GM19468 (cell line): ENCODE measurements at regions not wholly inside any gene's neighbourhood (a gene's known extent, or its start where the extent isn't known, plus 50 kb on each side); places are given as distances from the start of the nearest gene placed in this dataset.
"Not testable (repeated sequence)": the region's sequence is repeated elsewhere in the genome, so short reads cannot be mapped to it uniquely, and the experiment has no call there.

ENCODE experiments used
- ATAC-seq: cut with Tn5 transposase; IDR thresholded peaks from one replicate; pipeline ENCODE4 v1.9.1; 2021; ENCODE audit warnings: mild to moderate bottlenecking, moderate library complexity, moderate number of reproducible peaks; ENCODE audit not compliant: unreplicated experiment; ENCODE audit errors: extremely low read depth

- ATAC-seq: no peak
Observed at GRCh38 chr3:94311651-94312050, 248.8 kb downstream of the NSUN3 start.

GRCh38 chr3:94314218-94314883 lies 251.5 kb downstream of the NSUN3 start:
- no peak for ATAC-seq

- ATAC-seq: no peak
Observed at GRCh38 chr3:94317017-94317416, 254.2 kb downstream of the NSUN3 start.

GRCh38 chr3:94323596-94323995 lies 260.7 kb downstream of the NSUN3 start:
- ATAC-seq: no peak

- ATAC-seq: no peak
Observed at GRCh38 chr3:94331831-94332230, 269.0 kb downstream of the NSUN3 start.

GRCh38 chr3:94336046-94336753 lies 273.3 kb downstream of the NSUN3 start:
- ATAC-seq: no peak

GRCh38 chr3:94345101-94345500 lies 282.2 kb downstream of the NSUN3 start:
- no peak for ATAC-seq

GRCh38 chr3:94349310-94349878 lies 286.5 kb downstream of the NSUN3 start:
- no peak for ATAC-seq

- no peak for ATAC-seq
Observed at GRCh38 chr3:94356581-94356980, 293.7 kb downstream of the NSUN3 start.

GRCh38 chr3:94359996-94360395 lies 297.1 kb downstream of the NSUN3 start:
- ATAC-seq: no peak

- no peak for ATAC-seq
Observed at GRCh38 chr3:94360987-94361386, 298.1 kb downstream of the NSUN3 start.

- no peak for ATAC-seq
Observed at GRCh38 chr3:94362393-94362792, 299.5 kb downstream of the NSUN3 start.

- no peak for ATAC-seq
Observed at GRCh38 chr3:94365006-94365405, 302.1 kb downstream of the NSUN3 start.

- ATAC-seq: no peak
Observed at GRCh38 chr3:94372026-94372425, 309.2 kb downstream of the NSUN3 start.

GRCh38 chr3:94373456-94373855 lies 310.6 kb downstream of the NSUN3 start:
- ATAC-seq: no peak

- no peak for ATAC-seq
Observed at GRCh38 chr3:94374439-94375161, 311.7 kb downstream of the NSUN3 start.

- ATAC-seq: not testable (repeated sequence)
Observed at GRCh38 chr3:94377123-94377696, 314.3 kb downstream of the NSUN3 start.

- ATAC-seq: not testable (repeated sequence)
Observed at GRCh38 chr3:94377863-94378262, 315.0 kb downstream of the NSUN3 start.

- no peak for ATAC-seq
Observed at GRCh38 chr3:94378322-94378721, 315.5 kb downstream of the NSUN3 start.

GRCh38 chr3:94379264-94379663 lies 316.4 kb downstream of the NSUN3 start:
- ATAC-seq: no peak

GRCh38 chr3:94394885-94395284 lies 332.0 kb downstream of the NSUN3 start:
- ATAC-seq: no peak
